PC-9 (cell line): ENCODE measurements at regions not wholly inside any gene's neighbourhood (a gene's known extent, or its start where the extent isn't known, plus 50 kb on each side); places are given as distances from the start of the nearest gene placed in this dataset.

ENCODE experiments used
- CTCF ChIP-seq: fragments of 200-600 bp; sonication (generic); conservative IDR thresholded peaks from 2 replicates; pipeline ENCODE4 v1.6.1; 2017; ENCODE audit warnings: mixed run types, antibody characterized with exemption, mild to moderate bottlenecking, moderate library complexity
- EZH2 ChIP-seq: fragments of 200-600 bp; sonication (generic); IDR thresholded peaks from 2 replicates; pipeline ENCODE4 v1.8.0; 2017; ENCODE audit warnings: antibody characterized with exemption, low read depth

GRCh38 chr4:173837517-173837916, 307.5 kb upstream of the HAND2 start:
- TF ChIP-seq EZH2 (no peak), CTCF (no peak)
